K562 (cell line): ENCODE measurements at regions not wholly inside any gene's neighbourhood (a gene's known extent, or its start where the extent isn't known, plus 50 kb on each side); places are given as distances from the start of the nearest gene placed in this dataset.

Experiments
- ATAC-seq: fragments of 200-7000 bp; cut with Tn5 transposase; 3 replicates; pipeline ENCODE4 v1.9.1; 2020; ENCODE audit warnings: moderate library complexity
- BruUV-seq: library from RNA; stranded (reverse); fragments of 400-500 nt; replicated peaks from 2 replicates; lab custom pipeline; 2021; lab: Mats Ljungman, UMichigan
- CTCF ChIA-PET: fragments of 300-600 bp; formaldehyde crosslinking; extraction: SDS; loops from one replicate; lab custom pipeline; 2021; ENCODE audit warnings: low intra/inter-chr PET ratio; lab: Yijun Ruan, JAX
- POLR2A ChIA-PET: fragments of 300-600, 350-650 bp; sonication (Branson Sonifier 250); formaldehyde crosslinking; extraction: SDS; loops from one replicate; lab custom pipeline; 2021; ENCODE audit warnings: antibody characterized with exemption, inconsistent platforms; lab: Yijun Ruan, JAX
- DNase-seq, 4 experiments: peaks; one replicate each; pipeline versions ENCODE4 v3.0.0 to v3.0.0-alpha.2; 2011 to 2018; ENCODE audit warnings: low spot score in 3 of 4, mixed read lengths in 3 of 4; ENCODE audit errors: extremely low read depth in 1 of 4
- FAIRE-seq: peaks from 2 replicates; lab custom pipeline; 2011; peaks lifted over from hg19 to GRCh38; lab: Jason Lieb, UNC
- H2AFZ ChIP-seq: 2 replicates; pipeline ENCODE4 v1.6.0; 2011; ENCODE audit warnings: low read depth, low read length, control low read depth, inconsistent platforms
- H3K27ac ChIP-seq: fragments of 200-600 bp; 3 replicates; pipeline ENCODE4 v1.8.0; 2011; ENCODE audit warnings: low read depth, mild to moderate bottlenecking, control low read depth, inconsistent platforms, low read length, moderate library complexity, mixed read lengths; ENCODE audit errors: extremely low read depth
- H3K27me3 ChIP-seq, 2 experiments: fragments of 300-600 bp in 1 of 2; 2 replicates in 1 of 2; 3 replicates in 1 of 2; pipeline versions ENCODE4 v1.6.0 to v1.8.0; 2011; ENCODE audit warnings: inconsistent platforms in 2 of 2, low read length in 2 of 2, mild to moderate bottlenecking in 1 of 2, mixed read lengths in 1 of 2, moderate library complexity in 1 of 2; ENCODE audit not compliant: control insufficient read depth in 2 of 2, insufficient read depth in 2 of 2
- H3K36me3 ChIP-seq: fragments of 300-600 bp; 3 replicates; pipeline ENCODE4 v1.8.0; 2011; ENCODE audit warnings: mild to moderate bottlenecking, low read length, inconsistent platforms; ENCODE audit not compliant: control insufficient read depth, insufficient read depth
- H3K4me1 ChIP-seq, 2 experiments: fragments of 200-600 bp in 1 of 2; replicated peaks in 1 of 2; 2 replicates in 1 of 2; 3 replicates in 1 of 2; pipeline versions ENCODE4 v1.5.1 to v1.8.0; 2011; ENCODE audit warnings: inconsistent platforms in 2 of 2, low read length in 2 of 2, mild to moderate bottlenecking in 1 of 2, mixed read lengths in 1 of 2, moderate library complexity in 1 of 2; ENCODE audit not compliant: control insufficient read depth in 2 of 2, insufficient read depth in 2 of 2
- H3K4me2 ChIP-seq: 2 replicates; pipeline ENCODE4 v1.6.1; 2011; ENCODE audit warnings: low read length, control low read depth, inconsistent platforms, mixed read lengths; ENCODE audit not compliant: insufficient read depth
- H3K4me3 ChIP-seq: fragments of 200-600 bp; sonication (generic), shearing (Covaris generic); 2 replicates; pipeline ENCODE4 v1.5.1; 2016; ENCODE audit warnings: control low read depth, inconsistent platforms
- H3K79me2 ChIP-seq: fragments of 200-600 bp; 3 replicates; pipeline ENCODE4 v1.8.0; 2011; ENCODE audit warnings: low read length, inconsistent platforms; ENCODE audit not compliant: control insufficient read depth, insufficient read depth
- H3K9ac ChIP-seq, 2 experiments: 2 replicates each; pipeline versions ENCODE4 v1.6.0 to v1.6.1; 2011; ENCODE audit warnings: low read depth in 2 of 2, low read length in 2 of 2, control low read depth in 1 of 2, inconsistent platforms in 1 of 2, mild to moderate bottlenecking in 1 of 2, mixed read lengths in 1 of 2; ENCODE audit not compliant: insufficient read depth in 1 of 2
- H3K9me1 ChIP-seq: one replicate; pipeline ENCODE4 v1.6.0; 2011; ENCODE audit warnings: inconsistent platforms, mild to moderate bottlenecking, low read length, moderate library complexity; ENCODE audit not compliant: control insufficient read depth, insufficient read depth
- H3K9me3 ChIP-seq: replicated peaks from 2 replicates; pipeline ENCODE4 v1.5.1; 2011; ENCODE audit warnings: low read depth, low read length, inconsistent platforms; ENCODE audit not compliant: control insufficient read depth, insufficient read depth
- H4K20me1 ChIP-seq: replicated peaks from 2 replicates; pipeline ENCODE4 v1.6.1; 2011; ENCODE audit warnings: low read length, inconsistent platforms, mixed read lengths; ENCODE audit not compliant: control insufficient read depth, insufficient read depth
- IRF2 ChIP-seq: sonication (generic); formaldehyde crosslinking; IDR thresholded peaks from 2 replicates; pipeline ENCODE4 v1.8.1; 2022; ENCODE audit warnings: mild to moderate bottlenecking, missing genetic modification reagents
- RB1 ChIP-seq: fragments of 450-650 bp; IDR thresholded peaks from 2 replicates; pipeline ENCODE4 v1.6.1; 2017; ENCODE audit warnings: low read depth, mild to moderate bottlenecking
- SNRNP70 ChIP-seq: fragments of 200-400 bp; formaldehyde crosslinking; optimal IDR thresholded peaks from 2 replicates; pipeline ENCODE3; 2017; ENCODE audit warnings: low read depth, low read length
- TEAD2 ChIP-seq: fragments of 450-650 bp; IDR thresholded peaks from 2 replicates; pipeline ENCODE4 v1.6.1; 2016; ENCODE audit warnings: missing genetic modification characterization, control low read depth, missing compliant biosample characterization
- ZFX ChIP-seq: sonication (generic); formaldehyde crosslinking; IDR thresholded peaks from 2 replicates; pipeline ENCODE4 v1.8.0; 2022; ENCODE audit warnings: mild to moderate bottlenecking, missing genetic modification reagents, moderate library complexity
- ZNF124 ChIP-seq: sonication (generic); formaldehyde crosslinking; IDR thresholded peaks from 2 replicates; pipeline ENCODE4 v1.8.1; 2022; ENCODE audit warnings: missing genetic modification reagents
- ZNF766 ChIP-seq: fragments of 200-800 bp; sonication (Bioruptor generic); conservative IDR thresholded peaks from 2 replicates; pipeline ENCODE4 v1.6.1; 2016; ENCODE audit warnings: missing genetic modification characterization, missing compliant biosample characterization
- WGBS: fragments of 100-300 bp; shearing (Covaris generic); methylation state at CpG from one replicate; pipeline ENCODE4 v1.1.6; 2016; ENCODE audit warnings: low coverage, mixed read lengths; ENCODE audit not compliant: insufficient coverage; ENCODE audit errors: missing lambda C conversion rate; 5-methylcytosine and 5-hydroxymethylcytosine counted together
- in situ Hi-C: fragments of 300-500 bp; cut with MboI; formaldehyde crosslinking; loops from 4 replicates; pipeline ENCODE4 v1.15.0; 2018; ENCODE audit warnings: inconsistent platforms, mixed read lengths
- intact Hi-C: fragments of 100-400 bp; cut with micrococcal nuclease; formaldehyde crosslinking; loops from 2 replicates; pipeline ENCODE4 v1.14.2; 2022
- TF ChIP-seq, protein P1 (sequence below): fragments of 250-450 bp; sonication (Bioruptor Pico); IDR thresholded peaks from 2 replicates; pipeline ENCODE4 v1.9.0; 2021; ENCODE audit warnings: mild to moderate bottlenecking
- TF ChIP-seq, protein P2 (sequence below): sonication (generic); formaldehyde crosslinking; IDR thresholded peaks from 2 replicates; pipeline ENCODE4 v1.8.1; 2023; ENCODE audit warnings: mild to moderate bottlenecking, missing genetic modification reagents, moderate library complexity
- TF ChIP-seq, protein P3 (sequence below): fragments of 150-350 bp; conservative IDR thresholded peaks from 2 replicates; pipeline ENCODE4 v1.6.1; 2014; ENCODE audit warnings: low read length
- TF ChIP-seq, protein P4 (sequence below), 2 experiments: fragments of 450-650 bp in 1 of 2; IDR thresholded peaks; 2 replicates each; pipeline ENCODE4 v1.6.1; 2011 to 2017; ENCODE audit warnings: low read depth in 2 of 2, antibody characterized with exemption in 1 of 2, borderline replicate concordance in 1 of 2, low read length in 1 of 2, mild to moderate bottlenecking in 1 of 2, mixed read lengths in 1 of 2; ENCODE audit not compliant: control insufficient read depth in 1 of 2

DNA sequence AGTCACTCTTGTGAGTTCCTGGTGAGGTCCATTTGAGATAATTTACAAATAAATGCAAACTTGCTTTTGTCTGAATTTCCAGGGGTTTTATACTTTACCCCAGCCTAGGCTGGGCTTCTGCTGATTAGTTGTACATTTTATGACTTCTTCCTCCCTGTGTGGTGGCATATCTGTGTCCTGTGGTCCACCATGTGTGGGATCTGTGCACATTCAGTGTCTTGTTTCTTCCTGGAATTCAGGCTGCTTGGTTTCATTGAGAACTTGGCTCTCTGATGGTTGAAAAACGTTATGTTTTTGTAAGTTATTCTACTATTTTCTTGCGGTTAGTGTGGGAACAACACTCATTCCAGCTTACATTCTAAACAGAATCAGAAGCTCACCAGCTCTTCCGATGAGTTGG, 523.4 kb upstream of the PFKP start:
- 0% methylated on average over 3 of the region's 3 CpGs for WGBS
- Histone ChIP-seq H2AFZ (no peak overlapping the region), H3K9me1 (no peaks in the 10 kb centered on the region), H3K4me1 (no peaks in the 10 kb centered on the region), H3K9ac (no peak overlapping the region), H3K27me3 (peaks cover 0 to 7% of the 10 kb centered on the region in 2 experiments; a peak in 4 of 5 replicates), H3K27ac (no peak overlapping the region), H3K9me3 (no peaks in the 10 kb centered on the region), H3K36me3 (no peaks in the 10 kb centered on the region), H4K20me1 (no peaks in the 10 kb centered on the region), H3K79me2 (no peaks in the 10 kb centered on the region), H3K4me3 (no peak overlapping the region), H3K4me2 (no peak overlapping the region)
- FAIRE-seq (no peak), ATAC-seq (no peak), DNase-seq (no peak)
- intact Hi-C loops (no loop called here), in situ Hi-C loops (no loop called here)
- POLR2A ChIA-PET = no interaction called here
- CTCF ChIA-PET = no interaction called here
- no TSS peak for BruUV-seq
- TF ChIP-seq SNRNP70 (no peak), ZFX (CRISPR knock-in tag) (no peak), ZNF124 (CRISPR knock-in tag) (no peak), ZNF766 (no peak), TEAD2 (no peak), IRF2 (CRISPR knock-in tag) (no peak), RB1 (no peak)
- TF ChIP-seq, protein P1, sequence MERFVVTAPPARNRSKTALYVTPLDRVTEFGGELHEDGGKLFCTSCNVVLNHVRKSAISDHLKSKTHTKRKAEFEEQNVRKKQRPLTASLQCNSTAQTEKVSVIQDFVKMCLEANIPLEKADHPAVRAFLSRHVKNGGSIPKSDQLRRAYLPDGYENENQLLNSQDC = no peak
- TF ChIP-seq, protein P2, sequence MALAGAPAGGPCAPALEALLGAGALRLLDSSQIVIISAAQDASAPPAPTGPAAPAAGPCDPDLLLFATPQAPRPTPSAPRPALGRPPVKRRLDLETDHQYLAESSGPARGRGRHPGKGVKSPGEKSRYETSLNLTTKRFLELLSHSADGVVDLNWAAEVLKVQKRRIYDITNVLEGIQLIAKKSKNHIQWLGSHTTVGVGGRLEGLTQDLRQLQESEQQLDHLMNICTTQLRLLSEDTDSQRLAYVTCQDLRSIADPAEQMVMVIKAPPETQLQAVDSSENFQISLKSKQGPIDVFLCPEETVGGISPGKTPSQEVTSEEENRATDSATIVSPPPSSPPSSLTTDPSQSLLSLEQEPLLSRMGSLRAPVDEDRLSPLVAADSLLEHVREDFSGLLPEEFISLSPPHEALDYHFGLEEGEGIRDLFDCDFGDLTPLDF = no peak
- TF ChIP-seq, protein P3, sequence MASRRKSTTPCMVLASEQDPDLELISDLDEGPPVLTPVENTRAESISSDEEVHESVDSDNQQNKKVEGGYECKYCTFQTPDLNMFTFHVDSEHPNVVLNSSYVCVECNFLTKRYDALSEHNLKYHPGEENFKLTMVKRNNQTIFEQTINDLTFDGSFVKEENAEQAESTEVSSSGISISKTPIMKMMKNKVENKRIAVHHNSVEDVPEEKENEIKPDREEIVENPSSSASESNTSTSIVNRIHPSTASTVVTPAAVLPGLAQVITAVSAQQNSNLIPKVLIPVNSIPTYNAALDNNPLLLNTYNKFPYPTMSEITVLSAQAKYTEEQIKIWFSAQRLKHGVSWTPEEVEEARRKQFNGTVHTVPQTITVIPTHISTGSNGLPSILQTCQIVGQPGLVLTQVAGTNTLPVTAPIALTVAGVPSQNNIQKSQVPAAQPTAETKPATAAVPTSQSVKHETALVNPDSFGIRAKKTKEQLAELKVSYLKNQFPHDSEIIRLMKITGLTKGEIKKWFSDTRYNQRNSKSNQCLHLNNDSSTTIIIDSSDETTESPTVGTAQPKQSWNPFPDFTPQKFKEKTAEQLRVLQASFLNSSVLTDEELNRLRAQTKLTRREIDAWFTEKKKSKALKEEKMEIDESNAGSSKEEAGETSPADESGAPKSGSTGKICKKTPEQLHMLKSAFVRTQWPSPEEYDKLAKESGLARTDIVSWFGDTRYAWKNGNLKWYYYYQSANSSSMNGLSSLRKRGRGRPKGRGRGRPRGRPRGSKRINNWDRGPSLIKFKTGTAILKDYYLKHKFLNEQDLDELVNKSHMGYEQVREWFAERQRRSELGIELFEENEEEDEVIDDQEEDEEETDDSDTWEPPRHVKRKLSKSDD = no peak
- TF ChIP-seq, protein P4, sequence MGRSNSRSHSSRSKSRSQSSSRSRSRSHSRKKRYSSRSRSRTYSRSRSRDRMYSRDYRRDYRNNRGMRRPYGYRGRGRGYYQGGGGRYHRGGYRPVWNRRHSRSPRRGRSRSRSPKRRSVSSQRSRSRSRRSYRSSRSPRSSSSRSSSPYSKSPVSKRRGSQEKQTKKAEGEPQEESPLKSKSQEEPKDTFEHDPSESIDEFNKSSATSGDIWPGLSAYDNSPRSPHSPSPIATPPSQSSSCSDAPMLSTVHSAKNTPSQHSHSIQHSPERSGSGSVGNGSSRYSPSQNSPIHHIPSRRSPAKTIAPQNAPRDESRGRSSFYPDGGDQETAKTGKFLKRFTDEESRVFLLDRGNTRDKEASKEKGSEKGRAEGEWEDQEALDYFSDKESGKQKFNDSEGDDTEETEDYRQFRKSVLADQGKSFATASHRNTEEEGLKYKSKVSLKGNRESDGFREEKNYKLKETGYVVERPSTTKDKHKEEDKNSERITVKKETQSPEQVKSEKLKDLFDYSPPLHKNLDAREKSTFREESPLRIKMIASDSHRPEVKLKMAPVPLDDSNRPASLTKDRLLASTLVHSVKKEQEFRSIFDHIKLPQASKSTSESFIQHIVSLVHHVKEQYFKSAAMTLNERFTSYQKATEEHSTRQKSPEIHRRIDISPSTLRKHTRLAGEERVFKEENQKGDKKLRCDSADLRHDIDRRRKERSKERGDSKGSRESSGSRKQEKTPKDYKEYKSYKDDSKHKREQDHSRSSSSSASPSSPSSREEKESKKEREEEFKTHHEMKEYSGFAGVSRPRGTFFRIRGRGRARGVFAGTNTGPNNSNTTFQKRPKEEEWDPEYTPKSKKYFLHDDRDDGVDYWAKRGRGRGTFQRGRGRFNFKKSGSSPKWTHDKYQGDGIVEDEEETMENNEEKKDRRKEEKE (IDR thresholded peaks at IDR 0.05; ENCODE audit: borderline replicate concordance in 1 of 2, control insufficient read depth in 1 of 2, low read depth in 2 of 2, low read length in 1 of 2) = no peak
